ENCODE measurements at regions not wholly inside any gene's neighbourhood (a gene's known extent, or its start where the extent isn't known, plus 50 kb on each side); places are given as distances from the start of the nearest gene placed in this dataset.

DNA sequence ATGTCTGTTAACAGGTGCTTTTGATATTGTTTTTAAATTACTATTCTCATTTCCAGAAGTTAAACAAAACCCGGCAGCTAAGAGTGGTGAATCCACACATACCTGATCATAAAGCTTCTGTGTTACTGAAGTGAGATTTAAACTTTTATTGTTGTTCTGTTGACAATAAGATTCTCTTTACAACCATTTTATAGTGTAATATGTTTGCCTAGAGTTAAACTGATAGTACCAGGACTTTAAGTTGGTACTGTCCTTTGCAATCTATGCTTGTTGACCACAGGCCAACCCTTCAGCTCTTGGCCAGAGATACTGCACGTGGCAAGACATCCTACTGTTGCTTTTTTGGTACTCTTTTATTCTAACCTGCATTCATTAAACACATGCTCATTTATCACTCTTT lies 806.2 kb downstream of the MTRR start:
- no peak overlapping the region for H3K27ac ChIP-seq (ENCODE audit: low read depth, low read length)
- no peaks in the 10 kb centered on the region for H3K27me3 ChIP-seq (ENCODE audit: control insufficient read depth, low read length)
- H3K4me3 ChIP-seq (ENCODE audit: low read length) = no peak overlapping the region
- H3K4me2 ChIP-seq (ENCODE audit: low read length) = no peak overlapping the region
- no peaks in the 10 kb centered on the region; the same call in 1 of the 2 replicates for H3K9me2 ChIP-seq (replicated peaks; ENCODE audit: control insufficient read depth, low read length)
- no peaks in the 10 kb centered on the region for H3F3A ChIP-seq (ENCODE audit: control insufficient read depth, insufficient read depth)
- no peaks in the 10 kb centered on the region for H3K79me2 ChIP-seq (ENCODE audit: control insufficient read depth, low read length)
- H3K9me3 ChIP-seq (ENCODE audit: control insufficient read depth, insufficient read depth, low read length) = no peaks in the 10 kb centered on the region
- TF ChIP-seq EZH2phosphoT487 (IDR thresholded peaks at IDR 0.05; ENCODE audit: borderline replicate concordance, low read length) = no peak
- no peak for TF ChIP-seq CTCF (IDR thresholded peaks at IDR 0.05; ENCODE audit: low read depth, low read length, poor library complexity, severe bottlenecking)
- no peaks in the 10 kb centered on the region for H3K4me1 ChIP-seq (ENCODE audit: control insufficient read depth, low read length)
- H3K36me3 ChIP-seq (ENCODE audit: control insufficient read depth, low read length) = no peaks in the 10 kb centered on the region
- no peaks in the 10 kb centered on the region for H4K20me1 ChIP-seq (ENCODE audit: control insufficient read depth, insufficient read depth, low read depth, low read length)

- Histone ChIP-seq H3K4me2 (ENCODE audit: low read length) (no peak overlapping the region), H3K36me3 (ENCODE audit: control insufficient read depth, low read length) (no peaks in the 10 kb centered on the region), H3K27ac (ENCODE audit: low read depth, low read length) (no peak overlapping the region), H3K9me3 (ENCODE audit: control insufficient read depth, insufficient read depth, low read length) (no peaks in the 10 kb centered on the region), H3K9me2 (replicated peaks; ENCODE audit: control insufficient read depth, low read length) (no peaks in the 10 kb centered on the region; the same call in 1 of the 2 replicates), H3K79me2 (ENCODE audit: control insufficient read depth, low read length) (no peaks in the 10 kb centered on the region), H3K27me3 (ENCODE audit: control insufficient read depth, low read length) (no peaks in the 10 kb centered on the region), H3K4me3 (ENCODE audit: low read length) (no peak overlapping the region), H4K20me1 (ENCODE audit: control insufficient read depth, insufficient read depth, low read depth, low read length) (no peaks in the 10 kb centered on the region), H3F3A (ENCODE audit: control insufficient read depth, insufficient read depth) (no peaks in the 10 kb centered on the region), H3K4me1 (ENCODE audit: control insufficient read depth, low read length) (no peaks in the 10 kb centered on the region)
- TF ChIP-seq CTCF (IDR thresholded peaks at IDR 0.05; ENCODE audit: low read depth, low read length, poor library complexity, severe bottlenecking) (no peak), EZH2phosphoT487 (IDR thresholded peaks at IDR 0.05; ENCODE audit: borderline replicate concordance, low read length) (no peak)
These were observed 807.7 kb downstream of the MTRR start for GRCh38 chr5:8676695-8677094.

GRCh38 chr5:8682381-8682780 lies 813.4 kb downstream of the MTRR start:
- TF ChIP-seq EZH2phosphoT487 (IDR thresholded peaks at IDR 0.05; ENCODE audit: borderline replicate concordance, low read length) (no peak), CTCF (IDR thresholded peaks at IDR 0.05; ENCODE audit: low read depth, low read length, poor library complexity, severe bottlenecking) (no peak)
- no peak overlapping the region for H3K4me2 ChIP-seq (ENCODE audit: low read length)
- H3K27ac ChIP-seq (ENCODE audit: low read depth, low read length) = no peak overlapping the region
- no peaks in the 10 kb centered on the region for H3K9me2 ChIP-seq (replicated peaks; ENCODE audit: control insufficient read depth, low read length)
- H3K4me1 ChIP-seq (ENCODE audit: control insufficient read depth, low read length) = no peaks in the 10 kb centered on the region
- no peaks in the 10 kb centered on the region for H3K36me3 ChIP-seq (ENCODE audit: control insufficient read depth, low read length)
- H3K79me2 ChIP-seq (ENCODE audit: control insufficient read depth, low read length) = no peaks in the 10 kb centered on the region
- no peaks in the 10 kb centered on the region for H3F3A ChIP-seq (ENCODE audit: control insufficient read depth, insufficient read depth)
- no peaks in the 10 kb centered on the region for H3K27me3 ChIP-seq (ENCODE audit: control insufficient read depth, low read length)
- H3K4me3 ChIP-seq (ENCODE audit: low read length) = no peak overlapping the region
- no peaks in the 10 kb centered on the region for H4K20me1 ChIP-seq (ENCODE audit: control insufficient read depth, insufficient read depth, low read depth, low read length)
- no peaks in the 10 kb centered on the region for H3K9me3 ChIP-seq (ENCODE audit: control insufficient read depth, insufficient read depth, low read length)

- no peaks in the 10 kb centered on the region for H3K79me2 ChIP-seq (ENCODE audit: control insufficient read depth, low read length)
- H4K20me1 ChIP-seq (ENCODE audit: control insufficient read depth, insufficient read depth, low read depth, low read length) = no peaks in the 10 kb centered on the region
- no peaks in the 10 kb centered on the region for H3K27me3 ChIP-seq (ENCODE audit: control insufficient read depth, low read length)
- H3K27ac ChIP-seq (ENCODE audit: low read depth, low read length) = no peak overlapping the region
- no peaks in the 10 kb centered on the region for H3K36me3 ChIP-seq (ENCODE audit: control insufficient read depth, low read length)
- H3K4me1 ChIP-seq (ENCODE audit: control insufficient read depth, low read length) = no peaks in the 10 kb centered on the region
- H3F3A ChIP-seq (ENCODE audit: control insufficient read depth, insufficient read depth) = no peaks in the 10 kb centered on the region
- no peaks in the 10 kb centered on the region for H3K9me3 ChIP-seq (ENCODE audit: control insufficient read depth, insufficient read depth, low read length)
- no peaks in the 10 kb centered on the region for H3K9me2 ChIP-seq (replicated peaks; ENCODE audit: control insufficient read depth, low read length)
- H3K4me3 ChIP-seq (ENCODE audit: low read length) = no peak overlapping the region
- TF ChIP-seq EZH2phosphoT487 (IDR thresholded peaks at IDR 0.05; ENCODE audit: borderline replicate concordance, low read length) (no peak), CTCF (IDR thresholded peaks at IDR 0.05; ENCODE audit: low read depth, low read length, poor library complexity, severe bottlenecking) (no peak)
- no peak overlapping the region for H3K4me2 ChIP-seq (ENCODE audit: low read length)
These were observed 814.5 kb downstream of the MTRR start for GRCh38 chr5:8683496-8683895.
